Esophagus squamous epithelium (tissue), 5 donors: ENCODE measurements at regions not wholly inside any gene's neighbourhood (a gene's known extent, or its start where the extent isn't known, plus 50 kb on each side); places are given as distances from the start of the nearest gene placed in this dataset.
"Not testable (repeated sequence)": the region's sequence is repeated elsewhere in the genome, so short reads cannot be mapped to it uniquely, and the experiment has no call there.

Source experiments
- DNase-seq: peaks from one replicate; lab custom pipeline; 2025; lab: John Stamatoyannopoulos, UW
- H3K27ac ChIP-seq, 4 donors: fragments of 200-600 bp; sonication (generic); one replicate each; pipeline ENCODE4 v1.5.1; 2016 to 2019; ENCODE audit warnings: mild to moderate bottlenecking in 1 of 4
- H3K27me3 ChIP-seq, 4 donors: fragments of 200-600 bp; sonication (generic); 1 replicate in 3 of 4; 2 replicates in 1 of 4; pipeline versions ENCODE4 v1.5.1 to v1.6.0; 2017 to 2021; ENCODE audit warnings: antibody characterized with exemption in 1 of 4
- H3K36me3 ChIP-seq, 3 donors: fragments of 200-600 bp; sonication (generic); one replicate each; pipeline ENCODE4 v1.5.1; 2016 to 2019
- H3K4me1 ChIP-seq, 3 donors: fragments of 200-600 bp; sonication (generic); one replicate each; pipeline ENCODE4 v1.5.1; 2017 to 2019
- H3K4me3 ChIP-seq, 4 donors: fragments of 200-600 bp; sonication (generic); 1 replicate in 3 of 4; 2 replicates in 1 of 4; pipeline ENCODE4 v1.5.1; 2016 to 2019; ENCODE audit warnings: mild to moderate bottlenecking in 2 of 4, moderate library complexity in 1 of 4
- H3K9me3 ChIP-seq, 3 donors: fragments of 200-600 bp; sonication (generic); one replicate each; pipeline ENCODE4 v1.5.1; 2016 to 2019
- POLR2A ChIP-seq, 4 donors: fragments of 450-650 bp; IDR thresholded peaks; one replicate each; pipeline ENCODE4 v1.6.1; 2017; ENCODE audit warnings: antibody characterized with exemption in 4 of 4, mild to moderate bottlenecking in 4 of 4, moderate library complexity in 3 of 4
- WGBS, 2 donors: methylation state at CpG; one replicate each; pipeline ENCODE4 v1.1.5; 2018; 5-methylcytosine and 5-hydroxymethylcytosine counted together
- intact Hi-C: fragments of 100-400 bp; cut with DNase I; formaldehyde crosslinking; loops from one replicate; pipeline ENCODE4 v1.15.0; 2022
- TF ChIP-seq, protein P1 (sequence below), 6 experiments: fragments of 450-650 bp in 4 of 6; fragments of 200-600 bp in 2 of 6; sonication (generic) in 2 of 6; IDR thresholded peaks; one replicate each; pipeline ENCODE4 v1.5.1; 2016 to 2019; ENCODE audit warnings: antibody characterized with exemption in 6 of 6, mild to moderate bottlenecking in 4 of 6, moderate library complexity in 4 of 6
- donor health status: DM: yes; HTN: yes; CAD: no.

DNA sequence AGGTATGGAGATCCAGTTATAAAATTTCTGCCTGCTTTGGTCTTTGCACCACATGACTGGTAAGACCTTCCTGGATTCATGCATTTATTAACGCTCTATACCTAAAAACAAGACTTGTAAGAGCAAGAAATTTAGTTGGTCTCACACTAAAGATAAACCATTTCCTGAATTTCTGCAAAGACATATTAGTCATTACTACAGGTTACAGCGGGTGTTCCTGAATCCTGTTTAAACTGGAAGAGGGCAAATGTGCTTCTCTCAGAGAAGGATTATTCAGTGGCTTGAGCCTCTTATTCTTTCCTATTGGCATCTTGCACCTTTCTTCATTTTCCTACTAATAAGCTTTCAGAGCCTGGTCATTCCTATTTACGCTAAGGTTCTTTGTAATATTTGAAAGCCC lies 397.6 kb upstream of the TENM3 start:
- WGBS, 2 donors, result 34 to 52% methylated on average over 3 of the region's 3 CpGs
- no peaks in the 10 kb centered on the region for H3K4me1 ChIP-seq
- intact Hi-C loops, result no loop called here
- no peak overlapping the region for H3K4me3 ChIP-seq
- TF ChIP-seq, protein P1, sequence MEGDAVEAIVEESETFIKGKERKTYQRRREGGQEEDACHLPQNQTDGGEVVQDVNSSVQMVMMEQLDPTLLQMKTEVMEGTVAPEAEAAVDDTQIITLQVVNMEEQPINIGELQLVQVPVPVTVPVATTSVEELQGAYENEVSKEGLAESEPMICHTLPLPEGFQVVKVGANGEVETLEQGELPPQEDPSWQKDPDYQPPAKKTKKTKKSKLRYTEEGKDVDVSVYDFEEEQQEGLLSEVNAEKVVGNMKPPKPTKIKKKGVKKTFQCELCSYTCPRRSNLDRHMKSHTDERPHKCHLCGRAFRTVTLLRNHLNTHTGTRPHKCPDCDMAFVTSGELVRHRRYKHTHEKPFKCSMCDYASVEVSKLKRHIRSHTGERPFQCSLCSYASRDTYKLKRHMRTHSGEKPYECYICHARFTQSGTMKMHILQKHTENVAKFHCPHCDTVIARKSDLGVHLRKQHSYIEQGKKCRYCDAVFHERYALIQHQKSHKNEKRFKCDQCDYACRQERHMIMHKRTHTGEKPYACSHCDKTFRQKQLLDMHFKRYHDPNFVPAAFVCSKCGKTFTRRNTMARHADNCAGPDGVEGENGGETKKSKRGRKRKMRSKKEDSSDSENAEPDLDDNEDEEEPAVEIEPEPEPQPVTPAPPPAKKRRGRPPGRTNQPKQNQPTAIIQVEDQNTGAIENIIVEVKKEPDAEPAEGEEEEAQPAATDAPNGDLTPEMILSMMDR (IDR thresholded peaks at IDR 0.05), result no peak
- TF ChIP-seq POLR2A (IDR thresholded peaks at IDR 0.05), result no peak
- no peaks in the 10 kb centered on the region for H3K36me3 ChIP-seq
- no peaks in the 10 kb centered on the region for H3K27me3 ChIP-seq
- H3K27ac ChIP-seq, result no peak overlapping the region
- H3K9me3 ChIP-seq, result no peaks in the 10 kb centered on the region
- no peak for DNase-seq

- no peaks in the 10 kb centered on the region for H3K27me3 ChIP-seq
- H3K4me1 ChIP-seq, result no peaks in the 10 kb centered on the region
- no peak overlapping the region for H3K27ac ChIP-seq
- TF ChIP-seq, protein P1 (IDR thresholded peaks at IDR 0.05), result no peak
- no peak for TF ChIP-seq POLR2A (IDR thresholded peaks at IDR 0.05)
- no peaks in the 10 kb centered on the region for H3K36me3 ChIP-seq
- DNase-seq, result no peak
- no peaks in the 10 kb centered on the region for H3K9me3 ChIP-seq
- intact Hi-C loops, result no loop called here
- no peak overlapping the region for H3K4me3 ChIP-seq
- WGBS, 2 donors, result 86 to 87% methylated on average over 4 of the region's 4 CpGs
Observed at GRCh38 chr4:181846934-181847333, 396.3 kb upstream of the TENM3 start.

DNA sequence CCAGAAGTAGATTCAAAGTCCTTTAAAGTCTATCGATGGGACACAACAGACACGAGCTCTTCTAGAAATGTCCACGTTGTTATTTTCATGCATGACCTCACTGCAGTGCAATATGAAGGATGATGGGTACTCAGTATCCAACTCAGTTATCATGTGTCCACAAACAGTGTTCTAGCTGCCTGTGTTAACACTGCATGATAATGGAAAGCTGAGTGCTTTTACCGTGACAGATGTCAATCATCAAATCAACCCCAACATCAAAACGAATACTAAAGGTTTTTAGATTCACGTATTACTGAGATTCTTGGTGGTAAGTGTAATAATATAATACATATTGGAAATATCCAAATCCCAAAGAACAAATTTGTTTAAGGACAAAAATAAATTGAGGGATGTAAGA lies 394.8 kb upstream of the TENM3 start:
- Histone ChIP-seq H3K27ac (no peak overlapping the region), H3K36me3 (no peaks in the 10 kb centered on the region), H3K4me3 (no peak overlapping the region), H3K27me3 (no peaks in the 10 kb centered on the region), H3K4me1 (no peaks in the 10 kb centered on the region), H3K9me3 (no peaks in the 10 kb centered on the region)
- TF ChIP-seq, protein P1 (IDR thresholded peaks at IDR 0.05), result no peak
- TF ChIP-seq POLR2A (IDR thresholded peaks at IDR 0.05), result no peak
- 86 to 94% methylated on average over 6 of the region's 6 CpGs for WGBS, 2 donors
- DNase-seq, result no peak
- intact Hi-C loops, result no loop called here

GRCh38 chr4:181849472-181849871 lies 393.7 kb upstream of the TENM3 start:
- no peaks in the 10 kb centered on the region for H3K27me3 ChIP-seq
- 65 to 75% methylated on average over 2 of the region's 2 CpGs for WGBS, 2 donors
- no peaks in the 10 kb centered on the region for H3K4me1 ChIP-seq
- H3K9me3 ChIP-seq, result no peaks in the 10 kb centered on the region
- TF ChIP-seq, protein P1 (IDR thresholded peaks at IDR 0.05), result no peak
- no peak overlapping the region for H3K4me3 ChIP-seq
- intact Hi-C loops, result no loop called here
- no peak overlapping the region for H3K27ac ChIP-seq
- no peaks in the 10 kb centered on the region for H3K36me3 ChIP-seq
- no peak for DNase-seq

GRCh38 chr4:181853881-181854511 lies 389.2 kb upstream of the TENM3 start:
- H3K4me1 ChIP-seq, result no peaks in the 10 kb centered on the region
- no peaks in the 10 kb centered on the region for H3K9me3 ChIP-seq
- no peaks in the 10 kb centered on the region for H3K27me3 ChIP-seq
- intact Hi-C loops, result no loop called here
- DNase-seq, result no peak
- H3K4me3 ChIP-seq, result no peak overlapping the region
- H3K27ac ChIP-seq, result no peak overlapping the region
- no peak for TF ChIP-seq POLR2A (IDR thresholded peaks at IDR 0.05)
- WGBS, 2 donors, result 52 to 60% methylated on average over 6 of the region's 6 CpGs
- no peaks in the 10 kb centered on the region for H3K36me3 ChIP-seq

DNA sequence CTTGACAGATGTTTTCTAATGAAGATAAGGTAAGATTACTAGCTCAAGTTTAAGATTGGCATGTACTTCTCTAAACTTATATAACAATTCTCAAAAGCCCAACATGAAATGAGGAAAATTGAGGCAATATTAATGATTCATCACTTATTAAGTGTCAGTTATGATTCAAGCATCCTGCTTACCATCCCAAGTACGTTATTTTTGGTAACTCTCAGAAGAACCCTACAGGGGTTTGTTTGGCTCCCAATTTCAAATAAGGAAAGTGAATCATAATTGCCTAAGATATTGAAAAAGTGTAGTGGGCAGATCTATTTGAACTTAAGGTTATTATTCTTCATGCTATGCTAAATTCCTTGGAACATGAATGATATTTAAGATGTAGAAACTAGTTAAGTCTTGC lies 387.9 kb upstream of the TENM3 start:
- no peak overlapping the region for H3K27ac ChIP-seq
- 17 to 38% methylated on average over 1 of the region's 1 CpG for WGBS, 2 donors
- H3K4me3 ChIP-seq, result no peak overlapping the region
- TF ChIP-seq, protein P1 (IDR thresholded peaks at IDR 0.05), result no peak
- no peak for TF ChIP-seq POLR2A (IDR thresholded peaks at IDR 0.05)
- no peak for DNase-seq
- no peaks in the 10 kb centered on the region for H3K27me3 ChIP-seq
- H3K36me3 ChIP-seq, result no peaks in the 10 kb centered on the region
- intact Hi-C loops, result no loop called here
- H3K9me3 ChIP-seq, result no peaks in the 10 kb centered on the region
- H3K4me1 ChIP-seq, result no peaks in the 10 kb centered on the region

GRCh38 chr4:181857471-181857870 lies 385.7 kb upstream of the TENM3 start:
- H3K36me3 ChIP-seq, H3K4me1 ChIP-seq, H3K27me3 ChIP-seq, H3K4me3 ChIP-seq, intact Hi-C loops, H3K9me3 ChIP-seq, DNase-seq, H3K27ac ChIP-seq: not testable (repeated sequence)
- 78 to 85% methylated on average over 1 of the region's 1 CpG for WGBS, 2 donors
